GM10266 (cell line): ENCODE measurements at regions not wholly inside any gene's neighbourhood (a gene's known extent, or its start where the extent isn't known, plus 50 kb on each side); places are given as distances from the start of the nearest gene placed in this dataset.

Source experiments
- DNase-seq: peaks from one replicate; pipeline ENCODE4 v3.0.0; 2012; ENCODE audit errors: extremely low spot score
- CTCF ChIP-seq: IDR thresholded peaks from 2 replicates; pipeline ENCODE4 v1.5.1; 2012; ENCODE audit warnings: mild to moderate bottlenecking, low read depth; ENCODE audit not compliant: control insufficient read depth, insufficient read depth; ENCODE audit errors: missing control alignments

GRCh38 chr12:115049614-115050013 is 365.6 kb upstream of the TBX3 start:
- TF ChIP-seq CTCF = no peak
- DNase-seq = no peak

GRCh38 chr12:115046805-115047204 is 362.8 kb upstream of the TBX3 start:
- TF ChIP-seq CTCF = no peak

GRCh38 chr12:115044073-115044472 is 360.1 kb upstream of the TBX3 start:
- no peak for TF ChIP-seq CTCF
- DNase-seq = no peak

More at GRCh38 chr12:115046805-115047204, 362.8 kb upstream of the TBX3 start:
- no peak for DNase-seq

- no peak for DNase-seq
- no peak for TF ChIP-seq CTCF
Observed at GRCh38 chr12:115043079-115043478, 359.1 kb upstream of the TBX3 start.

GRCh38 chr12:115042341-115042740 is 358.4 kb upstream of the TBX3 start:
- no peak for DNase-seq
- no peak for TF ChIP-seq CTCF

- no peak for DNase-seq
- no peak for TF ChIP-seq CTCF
Observed at GRCh38 chr12:115037830-115038229, 353.9 kb upstream of the TBX3 start.

- no peak for DNase-seq
Observed at GRCh38 chr12:115035535-115036107, 351.6 kb upstream of the TBX3 start.

More at GRCh38 chr12:115035535-115036107, 351.6 kb upstream of the TBX3 start:
- no peak for TF ChIP-seq CTCF
